Left lung (tissue), 4 donors: ENCODE measurements at regions not wholly inside any gene's neighbourhood (a gene's known extent, or its start where the extent isn't known, plus 50 kb on each side); places are given as distances from the start of the nearest gene placed in this dataset.
"Not testable (repeated sequence)": the region's sequence is repeated elsewhere in the genome, so short reads cannot be mapped to it uniquely, and the experiment has no call there.

ENCODE experiments used
- ATAC-seq: fragments of 200-7000 bp; cut with Tn5 transposase; one replicate; pipeline ENCODE4 v1.9.1; 2020; ENCODE audit warnings: moderate library complexity
- DNase-seq, 4 donors: peaks; one replicate each; pipeline ENCODE4 v3.0.0-alpha.2; 2013 to 2020
- H3K27ac ChIP-seq, 2 donors: fragments of 200-600 bp; sonication (generic) in 1 of 2; one replicate each; pipeline versions ENCODE4 v1.5.0 to v1.8.0; 2020 to 2021
- H3K27me3 ChIP-seq, 2 donors: fragments of 200-600 bp; sonication (generic) in 1 of 2; one replicate each; pipeline versions ENCODE4 v1.5.0 to v1.8.0; 2020 to 2021
- H3K36me3 ChIP-seq, 2 donors: fragments of 200-600 bp; sonication (generic) in 1 of 2; one replicate each; pipeline versions ENCODE4 v1.5.0 to v1.8.0; 2020 to 2021
- H3K4me1 ChIP-seq, 2 donors: fragments of 200-600 bp; one replicate each; pipeline ENCODE4 v1.8.0; 2021
- H3K4me3 ChIP-seq, 2 donors: fragments of 200-600 bp; sonication (generic) in 1 of 2; one replicate each; pipeline versions ENCODE4 v1.5.0 to v1.8.0; 2020 to 2021; ENCODE audit warnings: mild to moderate bottlenecking in 1 of 2
- H3K9me3 ChIP-seq, 2 donors: fragments of 200-600 bp; sonication (generic) in 1 of 2; one replicate each; pipeline versions ENCODE4 v1.5.0 to v1.8.0; 2020 to 2021
- CTCF ChIP-seq, 2 donors: fragments of 200-600 bp; sonication (generic) in 1 of 2; IDR thresholded peaks; one replicate each; pipeline versions ENCODE4 v1.5.0 to v1.8.0; 2021; ENCODE audit warnings: antibody characterized with exemption in 2 of 2
- intact Hi-C, 2 donors: fragments of 100-400 bp; cut with DNase I; formaldehyde crosslinking; loops; one replicate each; pipeline versions ENCODE4 v1.11.2 to v1.14.2; 2022
- donor health status: DM: no; HTN: yes; CAD: no.
- donor health status: DM: no; HTN: no; CAD: no.

- Histone ChIP-seq H3K36me3 (no peaks in the 10 kb centered on the region), H3K4me1 (no peaks in the 10 kb centered on the region), H3K27ac (no peak overlapping the region), H3K27me3 (no peaks in the 10 kb centered on the region), H3K4me3 (no peak overlapping the region), H3K9me3 (peaks cover 0 to 10% of the 10 kb centered on the region in 2 donors)
- ATAC-seq (no peak), DNase-seq (no peak)
- no peak for TF ChIP-seq CTCF (IDR thresholded peaks at IDR 0.05)
- intact Hi-C loops: no loop called here
Observed at GRCh38 chr1:220448217-220448616, 79.7 kb upstream of the MARK1 start.

GRCh38 chr1:220444586-220444985, 83.3 kb upstream of the MARK1 start:
- H3K4me3 ChIP-seq, H3K27me3 ChIP-seq, H3K4me1 ChIP-seq, H3K27ac ChIP-seq, intact Hi-C loops, H3K36me3 ChIP-seq, DNase-seq, ATAC-seq: not testable (repeated sequence)
- peaks cover 0 to 10% of the 10 kb centered on the region in 2 donors for H3K9me3 ChIP-seq

- DNase-seq (no peak), ATAC-seq (no peak)
- no peak overlapping the region for H3K27ac ChIP-seq
- no peaks in the 10 kb centered on the region for H3K4me1 ChIP-seq
- TF ChIP-seq CTCF (IDR thresholded peaks at IDR 0.05): no peak
- peaks cover 0 to 10% of the 10 kb centered on the region in 2 donors for H3K9me3 ChIP-seq
- H3K27me3 ChIP-seq: no peaks in the 10 kb centered on the region
- H3K36me3 ChIP-seq: no peaks in the 10 kb centered on the region
- H3K4me3 ChIP-seq: no peak overlapping the region
- intact Hi-C loops: no loop called here
Observed at GRCh38 chr1:220441211-220441610, 86.7 kb upstream of the MARK1 start.

- Histone ChIP-seq H3K9me3 (peaks cover 0 to 3% of the 10 kb centered on the region in 2 donors), H3K27ac (no peak overlapping the region), H3K36me3 (no peaks in the 10 kb centered on the region), H3K4me1 (no peaks in the 10 kb centered on the region), H3K4me3 (no peak overlapping the region), H3K27me3 (no peaks in the 10 kb centered on the region)
- TF ChIP-seq CTCF (IDR thresholded peaks at IDR 0.05): no peak
- intact Hi-C loops: no loop called here
- DNase-seq: no peak
- ATAC-seq: no peak
Observed at GRCh38 chr1:220438741-220439140, 89.2 kb upstream of the MARK1 start.

GRCh38 chr1:220432408-220432807, 95.5 kb upstream of the MARK1 start:
- ATAC-seq (no peak), DNase-seq (no peak)

More at GRCh38 chr1:220432408-220432807, 95.5 kb upstream of the MARK1 start:
- Histone ChIP-seq H3K4me3 (no peak overlapping the region), H3K27ac (no peak overlapping the region), H3K36me3 (no peaks in the 10 kb centered on the region), H3K27me3 (no peaks in the 10 kb centered on the region), H3K4me1 (no peaks in the 10 kb centered on the region), H3K9me3 (no peaks in the 10 kb centered on the region)
- no peak for TF ChIP-seq CTCF (IDR thresholded peaks at IDR 0.05)
- intact Hi-C loops: no loop called here
